ENCODE measurements at regions not wholly inside any gene's neighbourhood (a gene's known extent, or its start where the extent isn't known, plus 50 kb on each side); places are given as distances from the start of the nearest gene placed in this dataset.

DNA sequence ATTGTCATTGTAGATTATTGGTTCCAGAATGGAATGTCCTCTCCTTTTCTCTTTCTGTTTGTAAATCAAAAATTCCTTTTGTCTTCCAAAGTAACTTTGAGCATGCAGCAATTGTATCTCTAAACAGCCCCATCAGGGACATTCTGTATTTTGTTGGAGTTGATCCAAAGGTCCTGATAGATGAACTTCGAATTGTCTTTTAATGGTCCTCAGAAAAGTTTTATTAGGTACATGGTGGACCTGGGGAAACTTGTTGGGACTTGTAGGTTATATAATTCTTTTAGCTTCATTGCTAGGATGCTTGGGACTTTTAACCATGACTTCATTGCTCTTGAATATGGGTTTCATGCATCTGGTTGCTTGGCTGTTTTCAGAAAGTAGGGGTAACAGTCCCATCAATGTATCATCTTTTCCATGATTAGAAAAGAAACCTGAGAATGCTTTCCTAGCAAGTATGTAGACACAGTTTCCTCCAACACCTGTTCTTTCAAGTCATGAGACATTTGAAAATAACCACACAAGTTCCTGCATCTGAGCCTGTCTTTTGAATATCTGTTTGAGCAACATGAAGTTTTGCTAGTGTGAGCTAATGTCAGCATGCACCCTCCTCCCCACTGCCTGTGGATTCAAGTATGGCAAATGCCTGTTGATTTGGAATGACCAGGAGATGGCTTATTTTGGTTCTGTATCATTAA is 413.1 kb downstream of the KCNRG start:
- TF ChIP-seq TCF4 (CRISPR knock-in tag; IDR thresholded peaks at IDR 0.05; ENCODE audit: borderline replicate concordance) (no peak), ESRRG (CRISPR knock-in tag; IDR thresholded peaks at IDR 0.05) (no peak), GLIS3 (CRISPR knock-in tag; IDR thresholded peaks at IDR 0.05) (no peak), ZFP3 (CRISPR knock-in tag; IDR thresholded peaks at IDR 0.05) (no peak), ZNF8 (CRISPR knock-in tag; IDR thresholded peaks at IDR 0.05) (no peak), ZC3H10 (CRISPR knock-in tag; IDR thresholded peaks at IDR 0.05) (no peak), ZNF565 (CRISPR knock-in tag; conservative IDR thresholded peaks at IDR 0.05; ENCODE audit: low read depth) (no peak), ARNTL (CRISPR knock-in tag; IDR thresholded peaks at IDR 0.05; ENCODE audit: borderline replicate concordance, low read depth) (no peak), ZFP30 (CRISPR knock-in tag; IDR thresholded peaks at IDR 0.05) (no peak), CSDC2 (CRISPR knock-in tag; IDR thresholded peaks at IDR 0.05) (no peak), SNAI2 (CRISPR knock-in tag; IDR thresholded peaks at IDR 0.05) (no peak)
- TF ChIP-seq, protein P1, sequence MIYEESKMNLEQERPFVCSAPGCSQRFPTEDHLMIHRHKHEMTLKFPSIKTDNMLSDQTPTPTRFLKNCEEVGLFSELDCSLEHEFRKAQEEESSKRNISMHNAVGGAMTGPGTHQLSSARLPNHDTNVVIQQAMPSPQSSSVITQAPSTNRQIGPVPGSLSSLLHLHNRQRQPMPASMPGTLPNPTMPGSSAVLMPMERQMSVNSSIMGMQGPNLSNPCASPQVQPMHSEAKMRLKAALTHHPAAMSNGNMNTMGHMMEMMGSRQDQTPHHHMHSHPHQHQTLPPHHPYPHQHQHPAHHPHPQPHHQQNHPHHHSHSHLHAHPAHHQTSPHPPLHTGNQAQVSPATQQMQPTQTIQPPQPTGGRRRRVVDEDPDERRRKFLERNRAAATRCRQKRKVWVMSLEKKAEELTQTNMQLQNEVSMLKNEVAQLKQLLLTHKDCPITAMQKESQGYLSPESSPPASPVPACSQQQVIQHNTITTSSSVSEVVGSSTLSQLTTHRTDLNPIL (CRISPR knock-in tag; IDR thresholded peaks at IDR 0.05; ENCODE audit: low read depth) = no peak
- TF ChIP-seq, protein P2, sequence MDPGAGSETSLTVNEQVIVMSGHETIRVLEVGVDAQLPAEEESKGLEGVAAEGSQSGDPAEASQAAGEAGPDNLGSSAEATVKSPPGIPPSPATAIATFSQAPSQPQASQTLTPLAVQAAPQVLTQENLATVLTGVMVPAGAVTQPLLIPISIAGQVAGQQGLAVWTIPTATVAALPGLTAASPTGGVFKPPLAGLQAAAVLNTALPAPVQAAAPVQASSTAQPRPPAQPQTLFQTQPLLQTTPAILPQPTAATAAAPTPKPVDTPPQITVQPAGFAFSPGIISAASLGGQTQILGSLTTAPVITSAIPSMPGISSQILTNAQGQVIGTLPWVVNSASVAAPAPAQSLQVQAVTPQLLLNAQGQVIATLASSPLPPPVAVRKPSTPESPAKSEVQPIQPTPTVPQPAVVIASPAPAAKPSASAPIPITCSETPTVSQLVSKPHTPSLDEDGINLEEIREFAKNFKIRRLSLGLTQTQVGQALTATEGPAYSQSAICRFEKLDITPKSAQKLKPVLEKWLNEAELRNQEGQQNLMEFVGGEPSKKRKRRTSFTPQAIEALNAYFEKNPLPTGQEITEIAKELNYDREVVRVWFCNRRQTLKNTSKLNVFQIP (CRISPR knock-in tag; IDR thresholded peaks at IDR 0.05; ENCODE audit: borderline replicate concordance, low read depth) = no peak
- TF ChIP-seq, protein P3, sequence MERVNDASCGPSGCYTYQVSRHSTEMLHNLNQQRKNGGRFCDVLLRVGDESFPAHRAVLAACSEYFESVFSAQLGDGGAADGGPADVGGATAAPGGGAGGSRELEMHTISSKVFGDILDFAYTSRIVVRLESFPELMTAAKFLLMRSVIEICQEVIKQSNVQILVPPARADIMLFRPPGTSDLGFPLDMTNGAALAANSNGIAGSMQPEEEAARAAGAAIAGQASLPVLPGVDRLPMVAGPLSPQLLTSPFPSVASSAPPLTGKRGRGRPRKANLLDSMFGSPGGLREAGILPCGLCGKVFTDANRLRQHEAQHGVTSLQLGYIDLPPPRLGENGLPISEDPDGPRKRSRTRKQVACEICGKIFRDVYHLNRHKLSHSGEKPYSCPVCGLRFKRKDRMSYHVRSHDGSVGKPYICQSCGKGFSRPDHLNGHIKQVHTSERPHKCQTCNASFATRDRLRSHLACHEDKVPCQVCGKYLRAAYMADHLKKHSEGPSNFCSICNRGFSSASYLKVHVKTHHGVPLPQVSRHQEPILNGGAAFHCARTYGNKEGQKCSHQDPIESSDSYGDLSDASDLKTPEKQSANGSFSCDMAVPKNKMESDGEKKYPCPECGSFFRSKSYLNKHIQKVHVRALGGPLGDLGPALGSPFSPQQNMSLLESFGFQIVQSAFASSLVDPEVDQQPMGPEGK (CRISPR knock-in tag; IDR thresholded peaks at IDR 0.05; ENCODE audit: borderline replicate concordance) = no peak
- no peak for ATAC-seq

DNA sequence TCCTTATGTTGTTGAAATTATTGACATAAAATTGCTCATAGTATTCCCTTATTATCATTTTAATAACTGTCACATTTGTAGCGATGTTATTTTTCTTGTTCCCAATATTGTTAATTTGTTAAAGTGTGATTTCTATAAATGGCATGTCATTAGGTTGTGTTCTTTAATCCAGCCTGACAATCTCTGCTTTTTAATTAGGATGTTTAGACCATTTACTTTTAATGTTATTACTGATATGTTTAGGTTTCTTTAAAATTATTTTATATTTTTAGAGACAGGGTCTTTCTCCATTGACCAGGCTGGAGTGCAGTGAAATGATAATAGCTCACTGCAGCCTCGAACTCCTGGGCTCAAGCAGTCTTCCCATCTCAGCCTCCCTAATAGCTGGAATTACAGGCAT is 408.5 kb downstream of the DLEU7 start:
- TF ChIP-seq PPARA (CRISPR knock-in tag; IDR thresholded peaks at IDR 0.05; ENCODE audit: borderline replicate concordance) = no peak
- TF ChIP-seq ESRRG (CRISPR knock-in tag; IDR thresholded peaks at IDR 0.05) = no peak
- TF ChIP-seq, protein P4, sequence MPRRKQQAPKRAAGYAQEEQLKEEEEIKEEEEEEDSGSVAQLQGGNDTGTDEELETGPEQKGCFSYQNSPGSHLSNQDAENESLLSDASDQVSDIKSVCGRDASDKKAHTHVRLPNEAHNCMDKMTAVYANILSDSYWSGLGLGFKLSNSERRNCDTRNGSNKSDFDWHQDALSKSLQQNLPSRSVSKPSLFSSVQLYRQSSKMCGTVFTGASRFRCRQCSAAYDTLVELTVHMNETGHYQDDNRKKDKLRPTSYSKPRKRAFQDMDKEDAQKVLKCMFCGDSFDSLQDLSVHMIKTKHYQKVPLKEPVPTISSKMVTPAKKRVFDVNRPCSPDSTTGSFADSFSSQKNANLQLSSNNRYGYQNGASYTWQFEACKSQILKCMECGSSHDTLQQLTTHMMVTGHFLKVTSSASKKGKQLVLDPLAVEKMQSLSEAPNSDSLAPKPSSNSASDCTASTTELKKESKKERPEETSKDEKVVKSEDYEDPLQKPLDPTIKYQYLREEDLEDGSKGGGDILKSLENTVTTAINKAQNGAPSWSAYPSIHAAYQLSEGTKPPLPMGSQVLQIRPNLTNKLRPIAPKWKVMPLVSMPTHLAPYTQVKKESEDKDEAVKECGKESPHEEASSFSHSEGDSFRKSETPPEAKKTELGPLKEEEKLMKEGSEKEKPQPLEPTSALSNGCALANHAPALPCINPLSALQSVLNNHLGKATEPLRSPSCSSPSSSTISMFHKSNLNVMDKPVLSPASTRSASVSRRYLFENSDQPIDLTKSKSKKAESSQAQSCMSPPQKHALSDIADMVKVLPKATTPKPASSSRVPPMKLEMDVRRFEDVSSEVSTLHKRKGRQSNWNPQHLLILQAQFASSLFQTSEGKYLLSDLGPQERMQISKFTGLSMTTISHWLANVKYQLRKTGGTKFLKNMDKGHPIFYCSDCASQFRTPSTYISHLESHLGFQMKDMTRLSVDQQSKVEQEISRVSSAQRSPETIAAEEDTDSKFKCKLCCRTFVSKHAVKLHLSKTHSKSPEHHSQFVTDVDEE (CRISPR knock-in tag; IDR thresholded peaks at IDR 0.05) = no peak
- no peak for TF ChIP-seq ZFP30 (CRISPR knock-in tag; IDR thresholded peaks at IDR 0.05)
- TF ChIP-seq RARB (CRISPR knock-in tag; IDR thresholded peaks at IDR 0.05) = no peak
- TF ChIP-seq SNAI2 (CRISPR knock-in tag; IDR thresholded peaks at IDR 0.05) = no peak
- TF ChIP-seq ZNF70 (CRISPR knock-in tag; IDR thresholded peaks at IDR 0.05) = no peak
- TF ChIP-seq, protein P5, sequence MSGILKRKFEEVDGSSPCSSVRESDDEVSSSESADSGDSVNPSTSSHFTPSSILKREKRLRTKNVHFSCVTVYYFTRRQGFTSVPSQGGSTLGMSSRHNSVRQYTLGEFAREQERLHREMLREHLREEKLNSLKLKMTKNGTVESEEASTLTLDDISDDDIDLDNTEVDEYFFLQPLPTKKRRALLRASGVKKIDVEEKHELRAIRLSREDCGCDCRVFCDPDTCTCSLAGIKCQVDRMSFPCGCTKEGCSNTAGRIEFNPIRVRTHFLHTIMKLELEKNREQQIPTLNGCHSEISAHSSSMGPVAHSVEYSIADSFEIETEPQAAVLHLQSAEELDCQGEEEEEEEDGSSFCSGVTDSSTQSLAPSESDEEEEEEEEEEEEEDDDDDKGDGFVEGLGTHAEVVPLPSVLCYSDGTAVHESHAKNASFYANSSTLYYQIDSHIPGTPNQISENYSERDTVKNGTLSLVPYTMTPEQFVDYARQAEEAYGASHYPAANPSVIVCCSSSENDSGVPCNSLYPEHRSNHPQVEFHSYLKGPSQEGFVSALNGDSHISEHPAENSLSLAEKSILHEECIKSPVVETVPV (CRISPR knock-in tag; IDR thresholded peaks at IDR 0.05) = no peak
- no peak for TF ChIP-seq TOX (CRISPR knock-in tag; IDR thresholded peaks at IDR 0.05; ENCODE audit: borderline replicate concordance)
- no peak for TF ChIP-seq OSR1 (CRISPR knock-in tag; IDR thresholded peaks at IDR 0.05)
- no peak for ATAC-seq

DNA sequence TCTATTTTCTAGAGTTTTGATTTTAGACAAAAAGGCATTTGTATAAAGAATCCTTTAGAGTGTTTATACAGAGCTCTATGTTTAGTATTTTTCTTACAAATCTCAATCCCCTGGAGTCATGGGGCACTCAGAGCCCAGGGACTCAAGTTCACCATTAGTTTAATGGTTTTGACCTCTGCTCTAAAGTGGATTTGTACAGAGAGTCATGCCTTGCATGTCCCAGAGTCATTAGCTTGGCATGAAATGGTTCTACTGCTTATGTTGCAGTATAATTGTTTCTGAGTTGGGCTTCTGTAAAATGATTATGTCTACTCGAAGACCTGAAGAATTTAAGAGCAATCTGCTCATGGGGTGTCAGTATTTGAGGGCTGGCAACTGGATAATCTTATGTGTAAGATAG is 406.2 kb downstream of the DLEU7 start:
- no peak for ATAC-seq
- no peak for TF ChIP-seq GLIS3 (CRISPR knock-in tag; IDR thresholded peaks at IDR 0.05)
- TF ChIP-seq ZNF8 (CRISPR knock-in tag; IDR thresholded peaks at IDR 0.05) = no peak
- no peak for TF ChIP-seq PPARA (CRISPR knock-in tag; IDR thresholded peaks at IDR 0.05; ENCODE audit: borderline replicate concordance)
- TF ChIP-seq, protein P2 (CRISPR knock-in tag; IDR thresholded peaks at IDR 0.05; ENCODE audit: borderline replicate concordance, low read depth) = no peak
- TF ChIP-seq ZNF565 (CRISPR knock-in tag; conservative IDR thresholded peaks at IDR 0.05; ENCODE audit: low read depth) = no peak

Measured in SK-N-SH treated with all-trans-retinoic acid at 6 μM for 48 hours (cell line).